ENCODE measurements at regions not wholly inside any gene's neighbourhood (a gene's known extent, or its start where the extent isn't known, plus 50 kb on each side); places are given as distances from the start of the nearest gene placed in this dataset.

GRCh38 chr2:157143901-157144300 lies 113.6 kb upstream of the GALNT5 start:
- DNase-seq (ENCODE audit: low read depth, low spot score), result no peak

GRCh38 chr2:157149270-157149669 lies 108.2 kb upstream of the GALNT5 start:
- DNase-seq (ENCODE audit: low read depth, low spot score), result no peak

DNA sequence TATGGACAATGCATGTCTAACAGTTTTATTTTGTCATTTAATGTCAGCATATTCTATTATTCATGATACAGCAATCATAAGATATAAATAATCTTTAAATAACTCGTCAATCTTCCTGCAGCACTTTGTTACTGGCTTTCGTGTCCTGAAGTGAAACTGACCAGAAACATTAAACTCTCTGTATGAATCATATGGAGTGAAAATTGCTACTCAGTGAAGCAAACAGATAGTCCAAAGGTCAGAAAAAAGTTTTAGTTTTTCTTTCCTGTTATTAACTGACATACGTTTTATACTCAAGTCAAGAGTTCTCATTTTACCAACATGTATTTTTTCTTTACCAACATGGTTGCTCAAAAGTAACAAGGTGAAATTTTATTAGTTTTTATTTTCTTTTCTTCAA lies 106.8 kb upstream of the GALNT5 start:
- DNase-seq (ENCODE audit: low read depth, low spot score), result no peak

DNA sequence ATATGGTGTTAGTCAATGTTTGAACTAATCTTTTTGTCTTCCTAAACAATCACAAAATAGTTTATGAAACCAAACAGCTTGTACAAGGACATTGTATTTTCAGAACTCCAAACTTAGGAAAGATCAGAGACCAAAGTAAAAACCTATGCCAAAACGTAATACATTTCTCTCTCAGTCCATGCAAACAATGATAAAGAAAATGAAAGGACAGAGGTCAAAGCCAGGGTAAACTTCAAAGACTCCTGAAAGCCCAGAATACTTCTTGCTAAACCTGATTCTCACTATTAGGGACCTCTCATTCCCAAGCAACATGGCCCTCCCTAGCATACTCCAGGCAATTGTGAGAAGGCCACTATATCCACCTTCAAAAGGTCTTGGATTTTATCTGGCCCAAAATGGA lies 105.1 kb upstream of the GALNT5 start:
- no peak for DNase-seq (ENCODE audit: low read depth, low spot score)

DNA sequence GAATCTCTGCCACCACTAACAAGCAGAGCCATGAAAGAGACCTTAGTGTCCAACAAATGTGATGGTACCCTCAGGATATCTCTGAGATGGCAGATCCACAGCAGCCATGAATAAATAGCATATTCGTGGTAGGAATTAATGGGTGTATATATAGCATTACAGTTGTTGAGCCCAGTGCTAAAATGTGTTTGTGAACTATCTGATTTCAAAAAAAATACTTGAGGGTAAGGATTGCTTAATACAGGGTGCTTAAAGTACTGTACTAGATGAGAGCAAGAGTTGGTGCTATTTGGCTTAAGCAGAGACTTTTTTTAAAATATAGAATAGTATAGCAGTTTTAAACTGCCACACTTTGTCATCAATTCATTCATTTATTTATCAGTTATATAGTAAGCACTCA lies 101.5 kb upstream of the GALNT5 start:
- DNase-seq (ENCODE audit: low read depth, low spot score), result no peak

DNA sequence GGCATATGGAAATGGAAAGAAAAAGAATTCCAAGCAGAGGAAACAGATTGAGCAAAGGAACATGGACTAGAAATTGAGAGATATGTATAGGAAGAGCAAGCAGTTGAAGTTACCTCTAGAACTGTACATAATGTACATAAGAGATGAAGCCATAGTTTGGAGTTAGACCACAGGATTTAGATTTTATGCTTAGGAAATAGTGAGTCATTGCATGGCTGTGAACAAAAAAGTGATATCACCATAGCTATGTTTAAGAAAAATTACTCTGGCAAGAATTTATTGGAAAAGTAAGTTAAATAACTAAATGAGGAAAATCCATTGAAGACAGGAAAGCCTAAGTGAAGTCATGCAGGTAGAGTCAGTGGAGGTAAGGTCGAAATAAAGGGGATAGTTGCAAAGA lies 99.4 kb upstream of the GALNT5 start:
- peak; percentile 9 for DNase-seq (ENCODE audit: low read depth, low spot score)

- no peak for DNase-seq (ENCODE audit: low read depth, low spot score)
Observed at GRCh38 chr2:157159221-157159934, 98.1 kb upstream of the GALNT5 start.

DNA sequence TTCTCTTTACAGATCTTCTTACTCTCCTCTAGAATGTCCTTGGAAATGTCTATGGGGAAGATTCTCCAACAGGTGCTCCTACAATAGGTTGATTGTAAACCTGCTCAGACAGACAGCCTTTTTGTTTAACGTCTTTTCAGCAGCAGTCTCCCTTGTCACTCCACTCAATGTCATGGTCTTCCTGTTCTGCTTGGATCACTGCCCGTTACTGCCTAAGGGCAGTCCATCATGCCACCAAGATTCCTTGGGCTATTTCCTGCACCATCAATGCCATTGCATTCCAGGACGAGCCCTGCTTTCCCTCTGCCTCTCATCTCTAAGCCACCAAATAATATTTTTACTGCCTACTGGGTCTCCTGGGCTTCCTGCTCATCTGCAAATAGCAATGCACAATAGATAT lies 97.4 kb upstream of the GALNT5 start:
- no peak for DNase-seq (ENCODE audit: low read depth, low spot score)

GRCh38 chr2:157164370-157164769 lies 93.1 kb upstream of the GALNT5 start:
- DNase-seq (ENCODE audit: low read depth, low spot score), result no peak

DNA sequence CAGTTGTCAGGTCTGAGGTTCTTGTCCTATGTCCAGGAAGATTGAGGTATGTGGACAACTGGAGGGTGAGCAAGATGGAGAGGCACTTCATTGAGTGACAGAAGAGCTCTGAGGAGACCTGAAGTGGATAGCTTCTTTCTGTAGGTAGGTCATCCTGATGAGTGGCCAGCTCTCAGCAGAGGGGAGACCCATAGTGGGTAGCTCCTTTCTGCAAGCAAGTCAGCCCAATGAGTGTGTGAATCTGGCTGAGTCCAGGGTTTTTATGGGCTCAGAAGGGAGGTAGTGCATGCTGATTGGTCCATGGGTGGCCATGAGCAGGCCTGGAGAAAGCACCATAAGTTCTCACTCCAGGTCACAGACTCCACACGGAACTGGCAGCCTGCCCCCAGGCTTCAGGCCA lies 92.6 kb upstream of the GALNT5 start:
- no peak for DNase-seq (ENCODE audit: low read depth, low spot score)

GRCh38 chr2:157168501-157168900 lies 89.0 kb upstream of the GALNT5 start:
- DNase-seq (ENCODE audit: low read depth, low spot score), result no peak

- DNase-seq (ENCODE audit: low read depth, low spot score), result no peak
Observed at GRCh38 chr2:157169889-157170288, 87.6 kb upstream of the GALNT5 start.

GRCh38 chr2:157170299-157170698 lies 87.2 kb upstream of the GALNT5 start:
- DNase-seq (ENCODE audit: low read depth, low spot score), result no peak

DNA sequence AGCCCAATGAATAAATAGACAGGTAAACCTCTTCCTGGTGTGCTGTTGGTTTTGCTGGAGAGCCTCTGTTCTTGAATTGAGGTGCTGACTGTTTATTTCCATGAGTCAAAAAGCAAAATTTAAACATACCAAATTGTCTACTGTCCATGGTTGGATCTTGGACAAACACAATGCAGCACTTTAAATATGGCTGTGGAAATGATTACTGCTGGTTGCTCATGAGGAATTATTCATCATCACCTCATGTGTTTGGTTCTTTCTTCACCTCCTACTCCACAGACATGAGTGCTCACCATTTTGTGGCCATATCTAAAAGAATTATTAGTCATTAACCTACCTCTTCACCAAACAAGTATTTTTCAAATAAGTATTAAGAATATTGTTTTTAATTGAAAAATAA lies 85.3 kb upstream of the GALNT5 start:
- DNase-seq (ENCODE audit: low read depth, low spot score), result no peak

DNA sequence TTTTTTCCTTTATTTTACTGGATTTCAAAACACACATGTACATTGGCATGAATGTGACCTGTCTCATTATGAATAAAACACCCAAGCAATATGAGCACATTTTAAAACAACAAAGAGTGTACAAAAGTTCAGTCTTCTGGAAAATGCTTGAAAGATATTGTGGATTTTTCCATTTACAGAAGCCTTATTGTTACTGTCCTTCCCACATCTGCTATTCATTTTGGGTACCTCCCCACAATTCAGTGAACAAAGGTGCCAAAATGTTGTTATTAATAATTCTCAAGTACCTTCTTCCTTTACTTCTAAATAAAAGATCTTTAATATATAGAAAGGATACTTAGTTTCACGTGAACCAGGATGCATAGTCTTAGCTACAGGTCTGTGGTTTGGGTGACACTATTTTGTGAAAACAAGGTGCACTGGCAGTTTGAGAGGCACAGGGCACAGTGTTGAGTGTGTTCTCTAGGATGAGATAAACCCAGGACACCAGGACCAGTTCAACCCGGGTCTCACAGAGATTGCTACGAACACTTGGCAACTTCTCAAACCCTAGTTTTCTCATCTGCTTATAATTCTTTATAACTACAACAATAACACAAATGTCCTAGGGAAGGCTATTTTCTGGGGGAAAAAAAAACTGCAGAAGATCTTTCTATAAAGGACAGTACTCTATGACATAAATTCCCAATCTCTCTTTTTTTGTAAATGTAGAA lies 84.5 kb upstream of the GALNT5 start:
- DNase-seq (ENCODE audit: low read depth, low spot score), result no peak

DNA sequence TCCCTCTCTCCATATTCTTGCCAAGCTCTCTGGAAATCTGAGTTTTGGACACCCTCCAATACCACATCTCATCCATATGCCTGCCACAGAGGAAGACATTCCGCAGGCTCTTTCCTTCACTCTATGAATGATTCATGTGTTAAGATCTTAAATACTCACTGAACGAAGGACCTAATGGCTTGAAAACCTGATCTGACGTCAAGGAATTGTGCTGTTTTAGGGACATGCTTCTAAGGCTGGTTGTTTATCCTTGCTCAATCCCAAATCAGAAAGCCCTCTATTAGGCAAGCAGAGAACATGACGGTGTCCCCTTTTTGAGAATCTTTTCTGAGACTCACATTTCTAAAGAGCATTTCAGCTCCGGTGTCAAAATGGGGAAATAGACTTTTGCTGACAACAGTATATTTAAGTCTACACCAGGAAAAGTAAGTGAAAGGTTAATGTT lies 83.7 kb upstream of the GALNT5 start:
- DNase-seq (ENCODE audit: low read depth, low spot score), result peak; percentile 98

DNA sequence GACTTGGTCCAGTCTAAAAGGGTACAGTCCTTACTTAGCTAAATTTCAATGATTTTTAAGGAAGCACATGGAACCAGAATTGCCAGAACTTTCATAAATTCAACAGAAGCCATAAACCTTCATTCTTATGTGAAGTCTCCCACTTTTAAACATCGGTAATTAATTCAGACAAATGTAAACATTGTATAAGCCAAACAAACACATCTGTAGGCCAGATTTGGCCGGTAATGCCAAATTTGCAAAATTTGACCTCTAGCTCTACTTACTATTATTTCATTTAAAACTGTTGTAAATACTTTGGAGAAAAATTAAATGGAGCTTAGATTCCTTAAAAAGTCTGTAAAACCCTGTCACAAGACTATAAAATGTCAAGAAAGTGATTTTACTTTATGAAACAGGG lies 83.2 kb upstream of the GALNT5 start:
- no peak for DNase-seq (ENCODE audit: low read depth, low spot score)

DNA sequence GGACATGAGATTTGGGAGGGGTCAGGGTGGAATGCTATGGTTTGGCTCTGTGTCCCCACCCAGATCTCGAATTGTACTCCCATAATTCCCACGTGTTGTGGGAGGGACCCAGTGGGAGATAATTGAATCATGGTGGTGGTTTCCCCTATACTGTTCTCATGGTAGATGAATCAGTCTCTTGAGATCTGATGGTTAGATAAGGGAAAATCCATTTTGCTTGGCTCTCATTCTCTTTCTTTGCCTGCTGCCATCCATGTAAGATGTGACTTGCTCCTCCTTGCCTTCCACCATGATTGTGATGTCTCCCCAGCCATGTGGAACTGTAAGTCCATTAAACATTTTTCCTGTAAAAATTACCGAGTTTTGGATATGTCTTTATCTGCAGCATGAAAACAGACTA lies 80.9 kb upstream of the GALNT5 start:
- no peak for DNase-seq (ENCODE audit: low read depth, low spot score)

GRCh38 chr2:157178874-157179273 lies 78.6 kb upstream of the GALNT5 start:
- DNase-seq (ENCODE audit: low read depth, low spot score), result no peak

DNA sequence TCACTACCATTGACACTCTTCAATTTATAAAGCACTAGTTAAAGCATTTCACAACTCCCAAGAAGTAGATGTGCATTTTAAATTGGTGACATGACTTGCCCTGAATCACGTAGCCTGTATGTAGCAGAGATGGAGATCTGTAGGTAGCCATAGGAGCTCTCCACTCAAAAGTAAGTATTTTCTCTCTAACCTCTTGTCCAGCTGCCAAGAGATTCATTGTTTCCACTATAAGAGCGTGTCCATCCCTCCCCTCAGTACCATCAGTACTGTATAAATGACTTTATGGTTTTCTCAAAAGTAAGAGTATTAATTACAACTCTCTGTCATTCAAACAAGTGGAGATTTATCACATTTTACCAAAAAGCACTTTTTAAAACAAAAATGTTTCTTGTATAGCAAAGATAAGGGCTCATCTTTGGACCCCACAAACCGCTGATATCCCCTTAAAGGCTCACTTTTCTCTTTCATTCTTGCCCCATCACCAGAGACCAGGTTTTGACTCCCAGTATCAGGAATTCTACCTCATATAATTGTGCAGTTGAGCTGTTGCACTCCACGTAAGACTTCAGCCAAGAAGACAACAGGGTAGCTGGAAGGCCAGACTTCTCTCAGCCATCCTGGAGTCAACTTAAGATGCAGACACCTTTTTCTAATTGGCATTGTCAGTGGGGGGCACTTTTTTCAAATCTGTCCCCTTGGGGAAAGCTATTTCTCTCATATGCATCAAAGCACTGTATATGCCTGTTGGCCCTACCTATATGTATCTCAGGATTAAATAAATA lies 78.0 kb upstream of the GALNT5 start:
- DNase-seq (ENCODE audit: low read depth, low spot score), result no peak

DNA sequence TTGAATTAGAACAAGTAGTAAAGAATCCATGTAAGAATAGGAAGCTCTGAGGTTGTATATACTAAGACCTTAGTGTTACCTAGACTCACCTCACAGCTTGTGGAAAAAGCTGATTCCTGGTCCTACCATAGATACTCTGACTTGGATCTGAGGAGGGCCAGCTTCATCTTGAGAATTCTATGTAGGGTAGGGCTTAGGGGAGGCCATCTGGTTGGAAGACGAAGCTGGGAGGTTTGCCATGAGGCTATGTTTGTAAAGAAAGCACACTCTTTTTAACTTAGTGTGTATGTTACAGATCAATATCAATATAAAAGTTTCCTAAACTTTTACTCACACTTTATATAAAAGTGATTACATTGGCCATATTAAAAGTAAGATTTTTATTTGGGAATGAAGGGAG lies 77.1 kb upstream of the GALNT5 start:
- DNase-seq (ENCODE audit: low read depth, low spot score), result no peak

GRCh38 chr2:157181234-157181633 lies 76.3 kb upstream of the GALNT5 start:
- no peak for DNase-seq (ENCODE audit: low read depth, low spot score)
